ENCODE measurements at regions not wholly inside any gene's neighbourhood (a gene's known extent, or its start where the extent isn't known, plus 50 kb on each side); places are given as distances from the start of the nearest gene placed in this dataset.
"Not testable (repeated sequence)": the region's sequence is repeated elsewhere in the genome, so short reads cannot be mapped to it uniquely, and the experiment has no call there.

DNA sequence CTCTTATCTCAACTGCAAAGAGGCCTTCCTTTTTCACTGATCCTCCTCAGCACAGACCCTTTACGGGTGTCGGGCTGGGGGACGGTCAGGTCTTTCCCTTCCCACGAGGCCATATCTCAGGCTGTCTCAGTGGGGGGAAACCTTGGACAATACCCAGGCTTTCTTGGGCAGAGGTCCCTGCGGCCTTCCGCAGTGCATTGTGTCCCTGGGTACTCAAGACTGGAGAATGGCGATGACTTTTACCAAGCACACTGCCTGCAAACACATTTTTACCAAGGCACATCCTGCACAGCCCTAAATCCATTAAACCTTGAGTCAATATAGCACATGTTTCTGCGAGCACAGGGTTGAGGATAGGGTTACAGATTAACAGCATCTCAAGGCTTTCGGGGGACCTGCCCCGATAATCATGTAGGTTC is 117.8 kb downstream of the GOSR1 start (continued):
- TF ChIP-seq, protein P1, sequence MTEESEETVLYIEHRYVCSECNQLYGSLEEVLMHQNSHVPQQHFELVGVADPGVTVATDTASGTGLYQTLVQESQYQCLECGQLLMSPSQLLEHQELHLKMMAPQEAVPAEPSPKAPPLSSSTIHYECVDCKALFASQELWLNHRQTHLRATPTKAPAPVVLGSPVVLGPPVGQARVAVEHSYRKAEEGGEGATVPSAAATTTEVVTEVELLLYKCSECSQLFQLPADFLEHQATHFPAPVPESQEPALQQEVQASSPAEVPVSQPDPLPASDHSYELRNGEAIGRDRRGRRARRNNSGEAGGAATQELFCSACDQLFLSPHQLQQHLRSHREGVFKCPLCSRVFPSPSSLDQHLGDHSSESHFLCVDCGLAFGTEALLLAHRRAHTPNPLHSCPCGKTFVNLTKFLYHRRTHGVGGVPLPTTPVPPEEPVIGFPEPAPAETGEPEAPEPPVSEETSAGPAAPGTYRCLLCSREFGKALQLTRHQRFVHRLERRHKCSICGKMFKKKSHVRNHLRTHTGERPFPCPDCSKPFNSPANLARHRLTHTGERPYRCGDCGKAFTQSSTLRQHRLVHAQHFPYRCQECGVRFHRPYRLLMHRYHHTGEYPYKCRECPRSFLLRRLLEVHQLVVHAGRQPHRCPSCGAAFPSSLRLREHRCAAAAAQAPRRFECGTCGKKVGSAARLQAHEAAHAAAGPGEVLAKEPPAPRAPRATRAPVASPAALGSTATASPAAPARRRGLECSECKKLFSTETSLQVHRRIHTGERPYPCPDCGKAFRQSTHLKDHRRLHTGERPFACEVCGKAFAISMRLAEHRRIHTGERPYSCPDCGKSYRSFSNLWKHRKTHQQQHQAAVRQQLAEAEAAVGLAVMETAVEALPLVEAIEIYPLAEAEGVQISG (CRISPR knock-in tag; IDR thresholded peaks at IDR 0.05): 0 out of 2 replicates have a peak, but pooled peaks have one; percentile 21
- TF ChIP-seq MED1 (CRISPR knock-in tag; IDR thresholded peaks at IDR 0.05) (peak; percentile 71), MYC (CRISPR knock-in tag; IDR thresholded peaks at IDR 0.05; ENCODE audit: borderline replicate concordance) (peak; percentile 55; the same call in 1 of the 2 replicates), KDM6A (CRISPR knock-in tag; IDR thresholded peaks at IDR 0.05; ENCODE audit: low read depth) (peak; percentile 48; the same call in 1 of the 2 replicates), HDAC1 (CRISPR knock-in tag; IDR thresholded peaks at IDR 0.05) (peak; percentile 73; the same call in 1 of the 2 replicates), FOXA3 (CRISPR knock-in tag; IDR thresholded peaks at IDR 0.05) (peak; percentile 76), ZNF136 (CRISPR knock-in tag; IDR thresholded peaks at IDR 0.05; ENCODE audit: low read depth) (0 out of 2 replicates have a peak, but pooled peaks have one; percentile 9), SALL1 (CRISPR knock-in tag; IDR thresholded peaks at IDR 0.05) (peak; percentile 25; the same call in 1 of the 2 replicates), FOXA1 (CRISPR knock-in tag; IDR thresholded peaks at IDR 0.05) (peak; percentile 76), ZNF652 (CRISPR knock-in tag; IDR thresholded peaks at IDR 0.05; ENCODE audit: borderline replicate concordance, low read depth) (peak; percentile 42; the same call in 1 of the 2 replicates)
- TF ChIP-seq, protein P2, sequence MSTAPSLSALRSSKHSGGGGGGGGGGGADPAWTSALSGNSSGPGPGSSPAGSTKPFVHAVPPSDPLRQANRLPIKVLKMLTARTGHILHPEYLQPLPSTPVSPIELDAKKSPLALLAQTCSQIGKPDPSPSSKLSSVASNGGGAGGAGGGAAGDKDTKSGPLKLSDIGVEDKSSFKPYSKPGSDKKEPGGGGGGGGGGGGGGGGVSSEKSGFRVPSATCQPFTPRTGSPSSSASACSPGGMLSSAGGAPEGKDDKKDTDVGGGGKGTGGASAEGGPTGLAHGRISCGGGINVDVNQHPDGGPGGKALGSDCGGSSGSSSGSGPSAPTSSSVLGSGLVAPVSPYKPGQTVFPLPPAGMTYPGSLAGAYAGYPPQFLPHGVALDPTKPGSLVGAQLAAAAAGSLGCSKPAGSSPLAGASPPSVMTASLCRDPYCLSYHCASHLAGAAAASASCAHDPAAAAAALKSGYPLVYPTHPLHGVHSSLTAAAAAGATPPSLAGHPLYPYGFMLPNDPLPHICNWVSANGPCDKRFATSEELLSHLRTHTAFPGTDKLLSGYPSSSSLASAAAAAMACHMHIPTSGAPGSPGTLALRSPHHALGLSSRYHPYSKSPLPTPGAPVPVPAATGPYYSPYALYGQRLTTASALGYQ (CRISPR knock-in tag; IDR thresholded peaks at IDR 0.05): peak; percentile 30; the same call in 1 of the 2 replicates
- TF ChIP-seq, protein P3, sequence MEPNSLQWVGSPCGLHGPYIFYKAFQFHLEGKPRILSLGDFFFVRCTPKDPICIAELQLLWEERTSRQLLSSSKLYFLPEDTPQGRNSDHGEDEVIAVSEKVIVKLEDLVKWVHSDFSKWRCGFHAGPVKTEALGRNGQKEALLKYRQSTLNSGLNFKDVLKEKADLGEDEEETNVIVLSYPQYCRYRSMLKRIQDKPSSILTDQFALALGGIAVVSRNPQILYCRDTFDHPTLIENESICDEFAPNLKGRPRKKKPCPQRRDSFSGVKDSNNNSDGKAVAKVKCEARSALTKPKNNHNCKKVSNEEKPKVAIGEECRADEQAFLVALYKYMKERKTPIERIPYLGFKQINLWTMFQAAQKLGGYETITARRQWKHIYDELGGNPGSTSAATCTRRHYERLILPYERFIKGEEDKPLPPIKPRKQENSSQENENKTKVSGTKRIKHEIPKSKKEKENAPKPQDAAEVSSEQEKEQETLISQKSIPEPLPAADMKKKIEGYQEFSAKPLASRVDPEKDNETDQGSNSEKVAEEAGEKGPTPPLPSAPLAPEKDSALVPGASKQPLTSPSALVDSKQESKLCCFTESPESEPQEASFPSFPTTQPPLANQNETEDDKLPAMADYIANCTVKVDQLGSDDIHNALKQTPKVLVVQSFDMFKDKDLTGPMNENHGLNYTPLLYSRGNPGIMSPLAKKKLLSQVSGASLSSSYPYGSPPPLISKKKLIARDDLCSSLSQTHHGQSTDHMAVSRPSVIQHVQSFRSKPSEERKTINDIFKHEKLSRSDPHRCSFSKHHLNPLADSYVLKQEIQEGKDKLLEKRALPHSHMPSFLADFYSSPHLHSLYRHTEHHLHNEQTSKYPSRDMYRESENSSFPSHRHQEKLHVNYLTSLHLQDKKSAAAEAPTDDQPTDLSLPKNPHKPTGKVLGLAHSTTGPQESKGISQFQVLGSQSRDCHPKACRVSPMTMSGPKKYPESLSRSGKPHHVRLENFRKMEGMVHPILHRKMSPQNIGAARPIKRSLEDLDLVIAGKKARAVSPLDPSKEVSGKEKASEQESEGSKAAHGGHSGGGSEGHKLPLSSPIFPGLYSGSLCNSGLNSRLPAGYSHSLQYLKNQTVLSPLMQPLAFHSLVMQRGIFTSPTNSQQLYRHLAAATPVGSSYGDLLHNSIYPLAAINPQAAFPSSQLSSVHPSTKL (CRISPR knock-in tag; IDR thresholded peaks at IDR 0.05): peak; percentile 69
- TF ChIP-seq, protein P4, sequence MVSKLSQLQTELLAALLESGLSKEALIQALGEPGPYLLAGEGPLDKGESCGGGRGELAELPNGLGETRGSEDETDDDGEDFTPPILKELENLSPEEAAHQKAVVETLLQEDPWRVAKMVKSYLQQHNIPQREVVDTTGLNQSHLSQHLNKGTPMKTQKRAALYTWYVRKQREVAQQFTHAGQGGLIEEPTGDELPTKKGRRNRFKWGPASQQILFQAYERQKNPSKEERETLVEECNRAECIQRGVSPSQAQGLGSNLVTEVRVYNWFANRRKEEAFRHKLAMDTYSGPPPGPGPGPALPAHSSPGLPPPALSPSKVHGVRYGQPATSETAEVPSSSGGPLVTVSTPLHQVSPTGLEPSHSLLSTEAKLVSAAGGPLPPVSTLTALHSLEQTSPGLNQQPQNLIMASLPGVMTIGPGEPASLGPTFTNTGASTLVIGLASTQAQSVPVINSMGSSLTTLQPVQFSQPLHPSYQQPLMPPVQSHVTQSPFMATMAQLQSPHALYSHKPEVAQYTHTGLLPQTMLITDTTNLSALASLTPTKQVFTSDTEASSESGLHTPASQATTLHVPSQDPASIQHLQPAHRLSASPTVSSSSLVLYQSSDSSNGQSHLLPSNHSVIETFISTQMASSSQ (IDR thresholded peaks at IDR 0.05; ENCODE audit: low read depth): peak; percentile 75; the same call in 1 of the 2 replicates
- TF ChIP-seq, protein P4 (CRISPR knock-in tag; IDR thresholded peaks at IDR 0.05; ENCODE audit: borderline replicate concordance): peak; percentile 81; the same call in 1 of the 2 replicates
- not testable (repeated sequence) for TF ChIP-seq FOXA1 (IDR thresholded peaks at IDR 0.05)
- TF ChIP-seq, protein P5, sequence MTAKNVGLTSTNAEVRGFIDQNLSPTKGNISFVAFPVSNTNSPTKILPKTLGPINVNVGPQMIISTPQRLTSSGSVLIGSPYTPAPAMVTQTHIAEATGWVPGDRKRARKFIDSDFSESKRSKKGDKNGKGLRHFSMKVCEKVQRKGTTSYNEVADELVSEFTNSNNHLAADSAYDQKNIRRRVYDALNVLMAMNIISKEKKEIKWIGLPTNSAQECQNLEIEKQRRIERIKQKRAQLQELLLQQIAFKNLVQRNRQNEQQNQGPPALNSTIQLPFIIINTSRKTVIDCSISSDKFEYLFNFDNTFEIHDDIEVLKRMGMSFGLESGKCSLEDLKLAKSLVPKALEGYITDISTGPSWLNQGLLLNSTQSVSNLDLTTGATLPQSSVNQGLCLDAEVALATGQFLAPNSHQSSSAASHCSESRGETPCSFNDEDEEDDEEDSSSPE (CRISPR knock-in tag; IDR thresholded peaks at IDR 0.05): 0 out of 2 replicates have a peak, but pooled peaks have one; percentile 26
